ENCODE measurements at regions not wholly inside any gene's neighbourhood (a gene's known extent, or its start where the extent isn't known, plus 50 kb on each side); places are given as distances from the start of the nearest gene placed in this dataset.

DNA sequence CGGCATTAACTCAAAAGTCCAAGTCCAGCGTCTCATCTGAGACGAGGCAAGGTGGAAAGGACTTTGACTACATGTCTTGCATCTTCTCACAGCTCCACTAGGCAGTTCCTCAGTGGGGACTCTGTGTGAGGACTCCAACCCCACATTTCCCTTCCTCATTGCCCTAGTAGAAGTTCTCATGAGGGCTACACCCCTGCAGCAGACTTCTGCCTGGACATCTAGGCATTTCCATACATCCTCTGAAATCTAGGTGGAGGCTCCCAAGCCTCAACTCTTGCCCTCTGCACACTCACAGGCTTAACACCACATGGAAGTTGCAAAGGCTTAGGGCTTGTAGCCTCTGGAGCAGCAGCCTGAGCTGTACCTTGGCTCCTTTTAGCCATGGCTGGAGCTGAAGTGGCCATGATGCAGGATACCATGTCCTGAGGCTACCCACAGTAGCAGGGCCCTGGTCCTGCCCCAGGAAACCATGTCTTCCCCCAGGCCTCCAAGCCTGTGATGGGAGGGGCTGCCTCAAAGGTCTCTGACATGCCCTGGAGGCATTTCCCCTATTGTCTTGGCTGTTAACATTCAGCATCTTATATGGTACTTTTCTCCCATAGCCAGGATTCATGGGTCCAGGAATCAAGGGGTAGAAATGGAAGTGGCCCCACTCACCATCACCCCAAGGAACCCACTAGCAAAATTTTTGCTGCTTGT lies 194.6 kb upstream of the KCNG1 start:
- no peaks in the 10 kb centered on the region for H3K36me3 ChIP-seq (ENCODE audit: low read depth)
- no peaks in the 10 kb centered on the region for H3K27me3 ChIP-seq (ENCODE audit: insufficient read depth, poor library complexity, severe bottlenecking)
- no peak overlapping the region for H3K4me3 ChIP-seq (ENCODE audit: severe bottlenecking)
- H3K4me1 ChIP-seq (ENCODE audit: insufficient read depth, poor library complexity, severe bottlenecking), result peaks cover 10% of the 10 kb centered on the region
- TF ChIP-seq, protein P1, sequence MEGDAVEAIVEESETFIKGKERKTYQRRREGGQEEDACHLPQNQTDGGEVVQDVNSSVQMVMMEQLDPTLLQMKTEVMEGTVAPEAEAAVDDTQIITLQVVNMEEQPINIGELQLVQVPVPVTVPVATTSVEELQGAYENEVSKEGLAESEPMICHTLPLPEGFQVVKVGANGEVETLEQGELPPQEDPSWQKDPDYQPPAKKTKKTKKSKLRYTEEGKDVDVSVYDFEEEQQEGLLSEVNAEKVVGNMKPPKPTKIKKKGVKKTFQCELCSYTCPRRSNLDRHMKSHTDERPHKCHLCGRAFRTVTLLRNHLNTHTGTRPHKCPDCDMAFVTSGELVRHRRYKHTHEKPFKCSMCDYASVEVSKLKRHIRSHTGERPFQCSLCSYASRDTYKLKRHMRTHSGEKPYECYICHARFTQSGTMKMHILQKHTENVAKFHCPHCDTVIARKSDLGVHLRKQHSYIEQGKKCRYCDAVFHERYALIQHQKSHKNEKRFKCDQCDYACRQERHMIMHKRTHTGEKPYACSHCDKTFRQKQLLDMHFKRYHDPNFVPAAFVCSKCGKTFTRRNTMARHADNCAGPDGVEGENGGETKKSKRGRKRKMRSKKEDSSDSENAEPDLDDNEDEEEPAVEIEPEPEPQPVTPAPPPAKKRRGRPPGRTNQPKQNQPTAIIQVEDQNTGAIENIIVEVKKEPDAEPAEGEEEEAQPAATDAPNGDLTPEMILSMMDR (IDR thresholded peaks at IDR 0.05; ENCODE audit: poor library complexity, severe bottlenecking), result no peak
- ATAC-seq (ENCODE audit: low read depth), result no peak
- H3K9me3 ChIP-seq (ENCODE audit: severe bottlenecking), result no peaks in the 10 kb centered on the region
- no peak for DNase-seq (ENCODE audit: low spot score)
- no peak overlapping the region for H3K27ac ChIP-seq (ENCODE audit: poor library complexity, severe bottlenecking)

DNA sequence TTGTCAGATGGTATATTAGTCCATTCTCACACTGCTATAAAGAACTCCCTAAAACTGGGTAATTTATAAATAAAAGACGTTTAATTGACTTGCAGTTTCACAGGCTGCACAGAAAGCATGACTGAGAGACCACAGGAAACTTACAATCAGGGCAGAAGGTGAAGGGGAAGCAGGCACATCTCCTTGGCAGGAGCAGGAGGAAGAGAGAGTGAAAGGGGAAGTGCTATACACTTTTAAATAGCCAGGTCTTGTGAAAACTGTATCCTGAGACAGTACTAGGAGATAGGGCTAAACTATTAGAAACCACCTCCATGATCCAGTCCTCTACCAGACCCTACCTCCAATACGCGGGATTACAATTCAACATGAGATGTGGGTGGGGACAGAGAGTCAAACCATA lies 193.9 kb upstream of the KCNG1 start:
- TF ChIP-seq, protein P1 (IDR thresholded peaks at IDR 0.05; ENCODE audit: poor library complexity, severe bottlenecking), result no peak
- Histone ChIP-seq H3K27me3 (ENCODE audit: insufficient read depth, poor library complexity, severe bottlenecking) (no peaks in the 10 kb centered on the region), H3K9me3 (ENCODE audit: severe bottlenecking) (no peaks in the 10 kb centered on the region), H3K4me1 (ENCODE audit: insufficient read depth, poor library complexity, severe bottlenecking) (peaks cover 5% of the 10 kb centered on the region), H3K36me3 (ENCODE audit: low read depth) (no peaks in the 10 kb centered on the region), H3K27ac (ENCODE audit: poor library complexity, severe bottlenecking) (no peak overlapping the region), H3K4me3 (ENCODE audit: severe bottlenecking) (no peak overlapping the region)
- DNase-seq (ENCODE audit: low spot score) (no peak), ATAC-seq (ENCODE audit: low read depth) (no peak)

DNA sequence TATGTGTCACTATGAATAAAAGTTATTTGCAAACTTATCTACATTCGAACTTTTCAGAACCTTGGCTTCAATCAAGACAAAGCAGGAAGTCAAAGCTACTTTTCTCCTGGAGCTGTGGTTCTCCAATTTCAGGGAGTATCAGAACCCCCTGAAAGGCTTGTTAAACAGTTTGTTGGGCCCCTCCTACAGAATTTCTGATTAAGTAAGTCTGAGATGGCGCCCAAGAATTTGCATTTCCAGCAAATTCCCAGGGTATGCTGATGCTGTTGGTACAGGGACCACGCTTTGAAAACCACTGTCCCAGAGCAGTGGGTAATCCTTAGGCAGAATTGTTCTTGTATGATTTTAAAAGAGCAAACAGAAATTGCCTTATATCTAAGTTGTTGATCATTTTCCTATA lies 189.9 kb upstream of the KCNG1 start:
- DNase-seq (ENCODE audit: low spot score) (no peak), ATAC-seq (ENCODE audit: low read depth) (no peak)
- Histone ChIP-seq H3K4me3 (ENCODE audit: severe bottlenecking) (no peak overlapping the region), H3K27ac (ENCODE audit: poor library complexity, severe bottlenecking) (no peak overlapping the region), H3K4me1 (ENCODE audit: insufficient read depth, poor library complexity, severe bottlenecking) (peaks cover 6% of the 10 kb centered on the region), H3K9me3 (ENCODE audit: severe bottlenecking) (no peaks in the 10 kb centered on the region), H3K36me3 (ENCODE audit: low read depth) (no peaks in the 10 kb centered on the region), H3K27me3 (ENCODE audit: insufficient read depth, poor library complexity, severe bottlenecking) (no peaks in the 10 kb centered on the region)
- TF ChIP-seq, protein P1 (IDR thresholded peaks at IDR 0.05; ENCODE audit: poor library complexity, severe bottlenecking), result no peak

DNA sequence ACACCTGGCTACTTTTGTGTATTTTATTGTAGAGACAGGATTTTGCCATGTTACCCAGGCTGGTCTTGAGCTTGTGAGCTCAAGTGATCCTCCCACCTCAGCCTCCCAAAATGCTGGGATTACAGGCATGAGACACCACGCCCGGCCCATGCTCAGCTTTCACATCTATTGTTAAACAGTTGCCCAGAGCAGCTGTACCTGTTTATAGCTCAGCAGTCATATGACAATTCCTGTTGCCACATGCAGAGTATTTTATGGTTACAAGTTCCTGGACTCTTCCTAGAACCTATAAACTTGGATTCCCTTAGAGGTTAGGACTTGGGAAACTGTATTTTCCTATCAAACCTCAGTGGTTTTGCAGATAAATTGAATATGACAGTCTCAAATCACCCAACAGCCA lies 188.3 kb upstream of the KCNG1 start:
- DNase-seq (ENCODE audit: low spot score) (no peak), ATAC-seq (ENCODE audit: low read depth) (peak; percentile 79)
- Histone ChIP-seq H3K9me3 (ENCODE audit: severe bottlenecking) (no peaks in the 10 kb centered on the region), H3K27me3 (ENCODE audit: insufficient read depth, poor library complexity, severe bottlenecking) (no peaks in the 10 kb centered on the region), H3K4me3 (ENCODE audit: severe bottlenecking) (no peak overlapping the region), H3K36me3 (ENCODE audit: low read depth) (no peaks in the 10 kb centered on the region), H3K27ac (ENCODE audit: poor library complexity, severe bottlenecking) (no peak overlapping the region), H3K4me1 (ENCODE audit: insufficient read depth, poor library complexity, severe bottlenecking) (peaks cover 6% of the 10 kb centered on the region)
- TF ChIP-seq, protein P1 (IDR thresholded peaks at IDR 0.05; ENCODE audit: poor library complexity, severe bottlenecking), result no peak

DNA sequence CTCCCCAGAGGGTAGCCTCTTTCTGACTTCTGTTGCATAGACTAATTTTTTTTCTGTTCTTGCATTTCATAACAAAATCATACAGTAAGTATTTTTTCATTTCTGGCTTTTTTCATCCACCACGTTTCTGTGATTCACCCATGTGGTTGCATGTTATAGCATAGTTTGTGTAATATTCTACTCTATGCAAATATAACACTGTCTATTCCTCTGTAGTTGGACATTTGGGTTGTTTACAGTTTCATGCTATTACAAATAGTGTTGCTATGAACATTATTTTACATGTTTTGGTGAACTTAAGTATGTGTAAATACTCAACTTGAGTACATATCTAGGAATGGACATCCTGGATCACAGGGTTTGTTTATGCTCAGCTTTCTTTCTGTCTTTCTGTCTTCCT lies 187.2 kb upstream of the KCNG1 start:
- TF ChIP-seq, protein P1 (IDR thresholded peaks at IDR 0.05; ENCODE audit: poor library complexity, severe bottlenecking), result no peak
- no peaks in the 10 kb centered on the region for H3K36me3 ChIP-seq (ENCODE audit: low read depth)
- H3K27me3 ChIP-seq (ENCODE audit: insufficient read depth, poor library complexity, severe bottlenecking), result no peaks in the 10 kb centered on the region
- DNase-seq (ENCODE audit: low spot score) (no peak), ATAC-seq (ENCODE audit: low read depth) (no peak)
- H3K4me3 ChIP-seq (ENCODE audit: severe bottlenecking), result no peak overlapping the region
- H3K4me1 ChIP-seq (ENCODE audit: insufficient read depth, poor library complexity, severe bottlenecking), result peaks cover 6% of the 10 kb centered on the region
- no peaks in the 10 kb centered on the region for H3K9me3 ChIP-seq (ENCODE audit: severe bottlenecking)
- H3K27ac ChIP-seq (ENCODE audit: poor library complexity, severe bottlenecking), result no peak overlapping the region

All from RWPE2 (cell line).